ENCODE measurements at regions not wholly inside any gene's neighbourhood (a gene's known extent, or its start where the extent isn't known, plus 50 kb on each side); places are given as distances from the start of the nearest gene placed in this dataset.

GRCh38 chr11:112844517-112844916 is 116.7 kb upstream of the NCAM1 start:
- Histone ChIP-seq H3K4me3 (replicated peaks in 1 of 3; ENCODE audit: insufficient read depth in 1 of 3, low read depth in 2 of 3, low read length in 3 of 3) (no peak overlapping the region), H3K27ac (ENCODE audit: extremely low read length, insufficient read depth, low read length) (no peak overlapping the region), H3K79me2 (ENCODE audit: insufficient read depth, low read length) (no peaks in the 10 kb centered on the region), H2AFZ (ENCODE audit: low read length) (no peak overlapping the region), H3K9ac (ENCODE audit: insufficient read depth, low read depth, low read length) (no peak overlapping the region), H3K9me3 (ENCODE audit: low read length) (no peaks in the 10 kb centered on the region), H3K36me3 (replicated peaks in 1 of 2; ENCODE audit: control insufficient read depth in 1 of 2, insufficient read depth in 2 of 2, low read length in 2 of 2) (no peaks in the 10 kb centered on the region), H3K4me2 (ENCODE audit: low read depth, low read length) (no peak overlapping the region), H3K4me1 (ENCODE audit: insufficient read depth, low read length) (no peaks in the 10 kb centered on the region), H3K27me3 (ENCODE audit: control insufficient read depth in 1 of 2, insufficient read depth in 2 of 2, low read length in 2 of 2) (no peaks in the 10 kb centered on the region), H4K20me1 (ENCODE audit: insufficient read depth, low read length) (no peaks in the 10 kb centered on the region)
- BruUV-seq (replicated peaks): no TSS peak
- DNase-seq (ENCODE audit: low spot score) (no peak), ATAC-seq (no peak), FAIRE-seq (no peak)
- CTCF ChIA-PET (ENCODE audit: low intra/inter-chr PET ratio, low total read pairs): no interaction called here
- POLR2A ChIA-PET: no interaction called here
- in situ Hi-C loops (cut with HindIII; ENCODE audit: extremely low pct_ligation_motif_present, low pct_unique_long_range_greater_than_20kb) (loop anchor here (25.0 kb wide), 1 partner anchor 443 kb away; no protein-coding TSS in a partner anchor), intact Hi-C loops (cut with micrococcal nuclease; ENCODE audit: unreplicated experiment) (no loop called here)
- no peak for TF ChIP-seq CAMTA2 (CRISPR knock-in tag; IDR thresholded peaks at IDR 0.05; ENCODE audit: borderline replicate concordance)
- no peak for TF ChIP-seq TIGD3 (CRISPR knock-in tag; IDR thresholded peaks at IDR 0.05; ENCODE audit: borderline replicate concordance)
- TF ChIP-seq, protein P1, sequence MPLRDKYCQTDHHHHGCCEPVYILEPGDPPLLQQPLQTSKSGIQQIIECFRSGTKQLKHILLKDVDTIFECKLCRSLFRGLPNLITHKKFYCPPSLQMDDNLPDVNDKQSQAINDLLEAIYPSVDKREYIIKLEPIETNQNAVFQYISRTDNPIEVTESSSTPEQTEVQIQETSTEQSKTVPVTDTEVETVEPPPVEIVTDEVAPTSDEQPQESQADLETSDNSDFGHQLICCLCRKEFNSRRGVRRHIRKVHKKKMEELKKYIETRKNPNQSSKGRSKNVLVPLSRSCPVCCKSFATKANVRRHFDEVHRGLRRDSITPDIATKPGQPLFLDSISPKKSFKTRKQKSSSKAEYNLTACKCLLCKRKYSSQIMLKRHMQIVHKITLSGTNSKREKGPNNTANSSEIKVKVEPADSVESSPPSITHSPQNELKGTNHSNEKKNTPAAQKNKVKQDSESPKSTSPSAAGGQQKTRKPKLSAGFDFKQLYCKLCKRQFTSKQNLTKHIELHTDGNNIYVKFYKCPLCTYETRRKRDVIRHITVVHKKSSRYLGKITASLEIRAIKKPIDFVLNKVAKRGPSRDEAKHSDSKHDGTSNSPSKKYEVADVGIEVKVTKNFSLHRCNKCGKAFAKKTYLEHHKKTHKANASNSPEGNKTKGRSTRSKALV (CRISPR knock-in tag; IDR thresholded peaks at IDR 0.05): no peak
- no peak for TF ChIP-seq ZBTB46 (CRISPR knock-in tag; IDR thresholded peaks at IDR 0.05; ENCODE audit: borderline replicate concordance)
- no peak for TF ChIP-seq POLR2A (IDR thresholded peaks at IDR 0.05; ENCODE audit: insufficient read depth in 1 of 2, low read depth in 2 of 2, low read length in 2 of 2)
- TF ChIP-seq ZNF644 (CRISPR knock-in tag; IDR thresholded peaks at IDR 0.05; ENCODE audit: low read depth): no peak
- TF ChIP-seq ZNF510 (CRISPR knock-in tag; IDR thresholded peaks at IDR 0.05; ENCODE audit: low read depth): no peak
- TF ChIP-seq ZNF598 (CRISPR knock-in tag; IDR thresholded peaks at IDR 0.05; ENCODE audit: borderline replicate concordance): no peak
- TF ChIP-seq RAD51 (IDR thresholded peaks at IDR 0.05; ENCODE audit: borderline replicate concordance): no peak
- no peak for TF ChIP-seq ATF3 (CRISPR knock-in tag; IDR thresholded peaks at IDR 0.05)
- TF ChIP-seq ZSCAN30 (CRISPR knock-in tag; IDR thresholded peaks at IDR 0.05): no peak
- TF ChIP-seq ZNF354B (CRISPR knock-in tag; IDR thresholded peaks at IDR 0.05): no peak
- TF ChIP-seq, protein P2, sequence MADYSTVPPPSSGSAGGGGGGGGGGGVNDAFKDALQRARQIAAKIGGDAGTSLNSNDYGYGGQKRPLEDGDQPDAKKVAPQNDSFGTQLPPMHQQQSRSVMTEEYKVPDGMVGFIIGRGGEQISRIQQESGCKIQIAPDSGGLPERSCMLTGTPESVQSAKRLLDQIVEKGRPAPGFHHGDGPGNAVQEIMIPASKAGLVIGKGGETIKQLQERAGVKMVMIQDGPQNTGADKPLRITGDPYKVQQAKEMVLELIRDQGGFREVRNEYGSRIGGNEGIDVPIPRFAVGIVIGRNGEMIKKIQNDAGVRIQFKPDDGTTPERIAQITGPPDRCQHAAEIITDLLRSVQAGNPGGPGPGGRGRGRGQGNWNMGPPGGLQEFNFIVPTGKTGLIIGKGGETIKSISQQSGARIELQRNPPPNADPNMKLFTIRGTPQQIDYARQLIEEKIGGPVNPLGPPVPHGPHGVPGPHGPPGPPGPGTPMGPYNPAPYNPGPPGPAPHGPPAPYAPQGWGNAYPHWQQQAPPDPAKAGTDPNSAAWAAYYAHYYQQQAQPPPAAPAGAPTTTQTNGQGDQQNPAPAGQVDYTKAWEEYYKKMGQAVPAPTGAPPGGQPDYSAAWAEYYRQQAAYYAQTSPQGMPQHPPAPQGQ (CRISPR knock-in tag; IDR thresholded peaks at IDR 0.05; ENCODE audit: borderline replicate concordance): no peak
- no peak for TF ChIP-seq RBAK (CRISPR knock-in tag; IDR thresholded peaks at IDR 0.05)
- no peak for TF ChIP-seq CC2D1A (CRISPR knock-in tag; IDR thresholded peaks at IDR 0.05)

All from HepG2 (cell line).